Gastroesophageal sphincter (tissue), 4 donors: ENCODE measurements at regions not wholly inside any gene's neighbourhood (a gene's known extent, or its start where the extent isn't known, plus 50 kb on each side); places are given as distances from the start of the nearest gene placed in this dataset.
"Not testable (repeated sequence)": the region's sequence is repeated elsewhere in the genome, so short reads cannot be mapped to it uniquely, and the experiment has no call there.

Experiments
- ATAC-seq: fragments of 150-250 bp; one replicate; pipeline ENCODE4 v1.9.1; 2016; ENCODE audit warnings: mild to moderate bottlenecking, moderate library complexity
- H3K27ac ChIP-seq, 4 donors: fragments of 200-600 bp; sonication (generic) in 3 of 4; 1 replicate in 3 of 4; 2 replicates in 1 of 4; pipeline ENCODE4 v1.5.1; 2016 to 2019
- H3K27me3 ChIP-seq: fragments of 200-600 bp; sonication (generic); one replicate; pipeline ENCODE4 v1.5.1; 2019
- H3K36me3 ChIP-seq, 2 donors: fragments of 200-600 bp; sonication (generic); one replicate each; pipeline ENCODE4 v1.5.1; 2019; ENCODE audit warnings: control low read depth in 1 of 2
- H3K4me1 ChIP-seq, 3 donors: fragments of 200-600 bp; sonication (generic); 1 replicate in 2 of 3; 2 replicates in 1 of 3; pipeline ENCODE4 v1.5.1; 2016 to 2019; ENCODE audit warnings: control low read depth in 2 of 3
- H3K4me3 ChIP-seq, 2 donors: fragments of 200-600 bp; sonication (generic); one replicate each; pipeline ENCODE4 v1.5.1; 2019; ENCODE audit warnings: mild to moderate bottlenecking in 1 of 2, moderate library complexity in 1 of 2
- H3K9me3 ChIP-seq, 3 donors: fragments of 200-600 bp; sonication (generic); one replicate each; pipeline ENCODE4 v1.5.1; 2017 to 2019; ENCODE audit warnings: control low read depth in 2 of 3
- EP300 ChIP-seq: sonication (generic); formaldehyde crosslinking; IDR thresholded peaks from one replicate; pipeline ENCODE4 v1.6.1; 2017; ENCODE audit warnings: antibody characterized with exemption, mild to moderate bottlenecking
- POLR2A ChIP-seq, 2 donors: fragments of 450-650 bp; IDR thresholded peaks; one replicate each; pipeline ENCODE4 v1.6.1; 2017; ENCODE audit warnings: antibody characterized with exemption in 2 of 2, mild to moderate bottlenecking in 2 of 2, moderate library complexity in 1 of 2
- POLR2AphosphoS5 ChIP-seq: sonication (generic); formaldehyde crosslinking; IDR thresholded peaks from one replicate; pipeline ENCODE4 v1.6.1; 2017; ENCODE audit warnings: antibody characterized with exemption
- WGBS, 2 donors: methylation state at CpG; one replicate each; pipeline ENCODE4 v1.1.5; 2018; ENCODE audit warnings: low coverage in 1 of 2; 5-methylcytosine and 5-hydroxymethylcytosine counted together
- TF ChIP-seq, protein P1 (sequence below), 4 experiments: fragments of 200-600 bp in 2 of 4; fragments of 450-650 bp in 2 of 4; sonication (generic) in 1 of 4; IDR thresholded peaks; one replicate each; pipeline ENCODE4 v1.5.1; 2017 to 2019; ENCODE audit warnings: antibody characterized with exemption in 4 of 4, mild to moderate bottlenecking in 2 of 4, moderate library complexity in 2 of 4

DNA sequence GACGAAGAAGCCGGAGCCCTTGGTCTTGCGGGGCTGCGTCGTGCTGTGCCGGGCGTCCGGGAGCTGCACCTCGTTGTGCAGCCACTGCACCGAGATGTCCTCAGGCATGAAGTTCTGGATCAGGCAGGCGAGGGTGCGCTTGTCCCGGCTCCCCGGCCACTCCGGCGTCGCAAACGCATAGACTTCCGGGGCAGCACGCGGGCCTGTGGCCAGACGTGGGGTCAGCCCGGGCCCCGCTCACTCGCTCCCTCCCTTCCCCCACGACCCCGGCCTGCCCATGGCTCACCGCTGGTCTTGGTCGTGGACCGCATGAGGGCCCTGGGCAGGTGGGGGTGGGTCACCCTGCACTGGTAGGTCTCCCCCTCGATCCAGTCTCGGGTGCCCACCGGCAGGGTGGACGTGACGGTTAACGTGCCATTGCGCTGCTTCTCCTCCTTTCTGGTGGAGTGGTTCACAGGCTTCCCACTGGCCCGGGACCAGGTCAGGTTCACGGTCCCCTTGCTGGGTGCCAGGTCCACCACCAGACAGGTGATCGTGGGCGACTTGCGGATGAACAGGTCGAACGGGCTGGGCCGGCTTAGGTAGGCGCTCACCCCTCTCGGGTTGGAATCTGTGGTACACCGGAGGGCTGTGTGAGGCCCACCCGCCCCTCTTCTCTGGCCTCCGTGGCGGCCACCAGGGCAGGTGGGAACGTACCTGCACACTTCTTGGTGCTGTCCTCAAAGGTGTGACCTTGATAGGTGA lies 74.0 kb downstream of the TMEM121 start:
- no CpG with 5 or more reads among the region's 52 CpGs for WGBS, 2 donors
- not testable (repeated sequence) for H3K4me3 ChIP-seq, ATAC-seq, H3K27ac ChIP-seq, H3K36me3 ChIP-seq, H3K27me3 ChIP-seq, H3K9me3 ChIP-seq, H3K4me1 ChIP-seq

DNA sequence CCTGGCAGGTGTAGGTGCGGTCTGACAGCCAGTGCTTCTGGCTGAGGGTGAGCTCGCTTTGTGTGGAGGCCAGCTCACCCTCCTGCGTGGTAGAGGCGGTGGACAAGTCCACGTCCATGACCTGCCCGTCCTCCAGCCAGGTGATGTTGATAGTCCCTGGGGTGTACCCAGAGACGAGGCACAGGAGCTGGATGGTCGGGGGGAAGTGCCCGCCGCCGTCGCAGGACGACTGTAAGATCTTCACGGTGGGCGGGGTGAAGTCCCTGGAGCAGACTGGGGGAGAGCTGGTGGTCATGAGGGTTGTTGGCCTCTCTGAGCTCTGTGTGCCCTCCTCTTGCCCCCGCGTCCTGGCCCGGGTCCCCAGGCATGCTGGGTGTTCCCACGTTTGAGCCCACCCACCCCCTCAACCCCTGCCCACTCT lies 74.6 kb downstream of the TMEM121 start:
- Histone ChIP-seq H3K4me1 (no peaks in the 10 kb centered on the region), H3K36me3 (no peaks in the 10 kb centered on the region), H3K9me3 (no peaks in the 10 kb centered on the region), H3K4me3 (no peak overlapping the region), H3K27me3 (no peaks in the 10 kb centered on the region), H3K27ac (no peak overlapping the region)
- WGBS, 2 donors: no CpG with 5 or more reads among the region's 19 CpGs
- TF ChIP-seq POLR2A (IDR thresholded peaks at IDR 0.05) (no peak), EP300 (no peak)
- no peak for ATAC-seq

DNA sequence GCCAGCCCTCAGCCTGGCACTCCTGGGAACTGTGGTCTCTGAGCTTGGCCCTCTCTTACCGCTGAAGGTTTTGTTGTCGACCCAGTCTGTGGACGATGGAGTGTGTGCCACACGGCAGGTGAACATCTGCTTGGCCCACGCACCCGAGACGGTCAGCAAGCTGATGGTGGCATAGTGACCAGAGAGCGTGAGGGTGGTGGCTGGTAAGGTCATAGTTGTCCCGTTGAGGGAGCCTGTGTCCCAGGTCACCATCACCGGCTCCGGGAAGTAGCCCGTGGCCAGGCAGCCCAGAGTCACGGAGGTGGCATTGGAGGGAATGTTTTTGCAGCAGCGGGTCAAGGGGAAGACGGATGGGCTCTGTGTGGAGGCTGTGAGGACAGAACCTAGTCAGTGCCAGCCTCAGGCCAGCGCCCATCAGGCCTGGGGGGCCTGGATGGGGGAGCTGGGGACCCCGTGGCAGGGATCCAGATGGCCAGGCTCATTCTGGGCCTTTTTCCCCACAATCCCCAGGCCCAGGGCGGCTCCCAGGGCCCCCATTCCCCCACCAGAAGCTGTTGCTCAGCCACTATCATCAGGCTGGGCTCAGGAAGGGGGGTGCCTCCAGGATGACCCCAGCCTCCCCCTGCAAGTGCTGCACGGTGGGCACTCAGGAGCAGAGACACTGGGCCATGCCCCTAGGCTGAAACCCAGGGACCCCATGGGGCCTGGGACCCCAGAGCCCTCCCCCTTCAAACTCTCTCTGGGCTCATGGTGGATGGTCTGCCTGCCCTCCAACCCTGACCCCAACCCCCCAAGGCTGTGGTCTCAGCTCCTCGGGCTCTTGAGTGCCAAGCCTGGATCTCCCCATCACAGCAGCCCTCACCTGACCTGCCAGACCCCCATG lies 75.2 kb downstream of the TMEM121 start:
- Histone ChIP-seq H3K27me3 (no peaks in the 10 kb centered on the region), H3K9me3 (no peaks in the 10 kb centered on the region), H3K4me1 (no peaks in the 10 kb centered on the region), H3K4me3 (no peak overlapping the region), H3K36me3 (no peaks in the 10 kb centered on the region), H3K27ac (no peak overlapping the region)
- TF ChIP-seq, protein P1, sequence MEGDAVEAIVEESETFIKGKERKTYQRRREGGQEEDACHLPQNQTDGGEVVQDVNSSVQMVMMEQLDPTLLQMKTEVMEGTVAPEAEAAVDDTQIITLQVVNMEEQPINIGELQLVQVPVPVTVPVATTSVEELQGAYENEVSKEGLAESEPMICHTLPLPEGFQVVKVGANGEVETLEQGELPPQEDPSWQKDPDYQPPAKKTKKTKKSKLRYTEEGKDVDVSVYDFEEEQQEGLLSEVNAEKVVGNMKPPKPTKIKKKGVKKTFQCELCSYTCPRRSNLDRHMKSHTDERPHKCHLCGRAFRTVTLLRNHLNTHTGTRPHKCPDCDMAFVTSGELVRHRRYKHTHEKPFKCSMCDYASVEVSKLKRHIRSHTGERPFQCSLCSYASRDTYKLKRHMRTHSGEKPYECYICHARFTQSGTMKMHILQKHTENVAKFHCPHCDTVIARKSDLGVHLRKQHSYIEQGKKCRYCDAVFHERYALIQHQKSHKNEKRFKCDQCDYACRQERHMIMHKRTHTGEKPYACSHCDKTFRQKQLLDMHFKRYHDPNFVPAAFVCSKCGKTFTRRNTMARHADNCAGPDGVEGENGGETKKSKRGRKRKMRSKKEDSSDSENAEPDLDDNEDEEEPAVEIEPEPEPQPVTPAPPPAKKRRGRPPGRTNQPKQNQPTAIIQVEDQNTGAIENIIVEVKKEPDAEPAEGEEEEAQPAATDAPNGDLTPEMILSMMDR (IDR thresholded peaks at IDR 0.05): no peak
- no peak for TF ChIP-seq POLR2AphosphoS5
- no peak for TF ChIP-seq EP300
- no peak for TF ChIP-seq POLR2A (IDR thresholded peaks at IDR 0.05)
- no peak for ATAC-seq
- WGBS, 2 donors: 54% methylated on average over 2 of the region's 20 CpGs; no CpG with 5 or more reads in 1 of the 2 donors

DNA sequence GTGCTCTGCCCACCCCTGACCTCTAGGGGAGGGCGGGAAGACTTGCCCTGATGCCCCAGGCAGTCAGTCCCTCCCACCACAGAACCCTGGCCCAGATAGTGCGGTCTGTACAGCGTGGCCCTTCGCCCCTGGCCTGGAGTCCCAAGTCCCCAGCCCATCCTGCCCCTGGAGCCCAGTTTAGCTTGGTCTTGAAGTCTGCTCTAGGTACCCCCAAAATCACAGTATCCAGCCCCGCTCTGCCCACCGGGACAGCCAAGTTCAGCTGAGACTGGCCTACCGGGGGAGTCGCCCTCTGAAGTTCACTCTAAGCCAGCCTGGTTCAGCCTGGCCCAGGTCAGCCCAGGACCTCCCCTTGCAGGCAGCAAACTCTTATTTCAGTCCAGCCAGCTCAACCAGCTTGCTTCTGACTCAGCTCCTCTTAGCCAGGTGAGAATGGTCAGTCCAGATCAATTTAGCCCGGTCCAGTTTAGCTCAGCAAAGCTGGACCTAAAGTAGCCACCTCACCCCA lies 75.9 kb downstream of the TMEM121 start:
- no peak for ATAC-seq
- TF ChIP-seq POLR2A (IDR thresholded peaks at IDR 0.05): no peak
- TF ChIP-seq, protein P1 (IDR thresholded peaks at IDR 0.05): no peak
- no peak for TF ChIP-seq EP300
- TF ChIP-seq POLR2AphosphoS5: no peak
- Histone ChIP-seq H3K4me1 (no peaks in the 10 kb centered on the region), H3K36me3 (no peaks in the 10 kb centered on the region), H3K27ac (no peak overlapping the region), H3K9me3 (no peaks in the 10 kb centered on the region), H3K27me3 (no peaks in the 10 kb centered on the region), H3K4me3 (no peak overlapping the region)
- 80% methylated on average over 1 of the region's 9 CpGs; no CpG with 5 or more reads in 1 of the 2 donors for WGBS, 2 donors

DNA sequence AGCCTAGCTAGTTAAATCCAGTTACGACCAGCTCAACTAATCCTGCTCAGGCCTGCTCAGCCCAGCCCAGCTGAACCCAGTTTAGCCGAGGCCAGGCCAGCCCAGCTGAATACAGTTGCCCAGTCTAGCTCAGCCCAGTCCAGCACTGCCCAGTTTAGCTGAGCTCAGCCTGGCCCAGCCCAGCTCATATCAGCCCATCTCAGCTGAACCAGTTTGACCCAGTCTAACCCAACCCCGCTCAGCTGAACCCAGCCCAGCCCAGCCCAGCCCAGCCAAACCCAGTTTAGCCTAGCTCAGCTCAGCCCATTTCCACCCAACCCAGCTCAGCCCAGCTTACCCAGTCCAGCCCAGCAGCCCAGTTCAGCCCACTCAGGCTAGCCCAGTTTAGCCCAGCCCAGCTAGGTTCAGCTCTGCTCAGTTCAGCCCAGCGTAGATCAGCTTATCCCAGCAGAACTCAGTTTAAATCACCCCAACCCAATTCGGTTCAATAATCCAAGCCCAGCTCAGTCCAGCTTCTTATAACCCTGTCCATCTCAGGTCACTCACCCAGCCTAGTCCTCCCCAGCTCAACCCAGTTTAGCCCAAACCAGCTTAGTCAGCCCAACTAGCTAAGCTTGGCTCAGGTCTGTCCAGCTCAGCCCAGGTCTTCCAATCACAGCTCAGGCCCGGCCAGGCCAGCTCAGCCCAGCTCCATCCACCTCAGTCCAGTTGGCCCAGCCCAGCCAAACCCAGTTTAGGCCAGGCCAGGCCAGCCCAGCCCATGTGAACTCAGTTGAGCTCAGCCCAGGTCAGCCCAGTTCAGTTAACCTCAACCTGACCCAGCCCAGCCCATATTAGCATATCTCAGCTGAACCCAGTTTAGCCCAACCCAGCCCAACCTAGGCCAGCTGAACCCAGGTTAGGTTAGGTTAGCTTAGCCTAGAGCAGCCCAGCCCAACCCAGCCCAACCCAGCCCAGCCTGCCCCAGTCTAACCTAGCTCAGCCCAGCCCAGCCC lies 76.7 kb downstream of the TMEM121 start:
- no peak for ATAC-seq
- WGBS, 2 donors: 93 to 100% methylated on average over 1 to 2 of the region's 6 CpGs
- TF ChIP-seq POLR2AphosphoS5 (no peak), POLR2A (IDR thresholded peaks at IDR 0.05) (no peak), EP300 (no peak)
- TF ChIP-seq, protein P1 (IDR thresholded peaks at IDR 0.05): no peak

DNA sequence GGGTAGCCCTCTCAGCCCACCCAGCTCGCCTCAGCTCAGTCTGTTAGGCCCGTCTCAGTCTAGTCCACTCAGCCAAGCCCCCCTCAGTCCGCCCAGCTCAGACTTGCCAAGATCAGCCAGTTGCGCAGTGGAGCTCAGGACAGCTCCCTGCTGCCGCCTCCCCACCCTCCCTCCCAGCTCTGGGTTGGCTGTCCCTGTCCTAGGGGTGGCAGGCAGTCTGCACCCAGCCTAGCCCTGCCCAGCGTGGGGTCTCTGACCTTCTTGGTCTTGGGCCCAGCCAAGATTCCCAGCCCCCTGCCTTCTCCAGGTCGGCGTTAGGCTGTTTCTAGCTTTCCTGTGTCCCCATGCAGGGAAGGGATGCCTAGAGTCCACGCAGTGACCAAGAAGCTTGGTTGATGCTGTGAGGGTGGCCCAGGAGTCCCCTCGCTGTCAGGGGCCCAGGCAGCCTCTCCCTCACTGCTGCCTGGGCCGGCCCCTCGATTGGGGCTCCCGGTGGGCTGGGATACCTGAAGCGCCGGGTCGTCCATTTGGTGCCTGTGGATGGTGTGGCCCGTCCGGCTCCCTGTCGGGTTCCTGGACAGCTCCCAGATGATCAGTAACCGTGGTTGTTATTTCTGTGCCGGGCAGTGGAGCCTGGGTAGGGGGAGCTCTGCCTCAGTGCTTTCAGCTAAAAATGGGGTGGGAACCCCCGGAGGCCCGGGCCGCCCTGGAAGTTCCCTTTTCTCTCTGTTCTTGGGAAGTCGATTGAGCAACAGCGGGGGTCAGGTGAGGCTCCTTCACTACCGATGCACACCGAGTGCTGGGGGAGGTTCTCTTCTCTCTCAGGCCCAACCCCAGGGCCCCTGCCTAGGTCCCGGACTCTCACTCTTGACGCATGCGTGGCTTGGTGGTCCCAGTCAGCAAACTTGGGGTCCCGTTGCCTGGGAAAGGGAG lies 78.4 kb downstream of the TMEM121 start:
- H3K36me3 ChIP-seq, H3K27me3 ChIP-seq, H3K4me3 ChIP-seq, H3K9me3 ChIP-seq, H3K27ac ChIP-seq, ATAC-seq, H3K4me1 ChIP-seq: not testable (repeated sequence)
- 83% methylated on average over 1 of the region's 32 CpGs; no CpG with 5 or more reads in 1 of the 2 donors for WGBS, 2 donors

More for the DNA sequence above, 76.7 kb downstream of the TMEM121 start:
- H3K4me1 ChIP-seq: no peaks in the 10 kb centered on the region
- no peak overlapping the region for H3K4me3 ChIP-seq
- no peaks in the 10 kb centered on the region for H3K36me3 ChIP-seq
- H3K9me3 ChIP-seq: no peaks in the 10 kb centered on the region
- H3K27ac ChIP-seq: no peak overlapping the region
- no peaks in the 10 kb centered on the region for H3K27me3 ChIP-seq
